ENCODE measurements at regions not wholly inside any gene's neighbourhood (a gene's known extent, or its start where the extent isn't known, plus 50 kb on each side); places are given as distances from the start of the nearest gene placed in this dataset.

DNA sequence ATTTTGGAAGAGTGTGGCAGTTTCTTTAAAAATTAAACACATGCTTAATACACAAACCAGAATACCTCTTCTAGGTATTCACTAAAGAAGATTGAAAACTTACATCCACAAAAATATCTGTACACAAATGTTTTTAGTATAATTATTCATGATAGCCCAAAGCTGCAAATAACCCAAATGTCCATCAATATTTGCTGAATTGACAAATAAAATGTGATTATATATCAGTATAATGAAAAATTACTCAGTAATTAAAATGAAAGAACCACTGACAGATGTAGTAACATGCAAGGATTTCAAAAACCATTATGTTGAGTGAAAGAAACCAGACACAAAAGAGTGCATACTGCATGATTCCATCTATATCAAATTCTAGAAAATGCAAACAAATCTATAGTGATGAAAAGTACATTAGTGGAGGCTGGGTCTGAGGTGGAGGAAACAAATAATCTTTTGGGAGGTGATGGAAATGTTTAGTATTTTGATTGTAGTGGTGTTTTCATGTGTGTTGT, 94.8 kb downstream of the QPCT start:
- no peak for TF ChIP-seq POLR2A (IDR thresholded peaks at IDR 0.05)
- TF ChIP-seq, protein P1, sequence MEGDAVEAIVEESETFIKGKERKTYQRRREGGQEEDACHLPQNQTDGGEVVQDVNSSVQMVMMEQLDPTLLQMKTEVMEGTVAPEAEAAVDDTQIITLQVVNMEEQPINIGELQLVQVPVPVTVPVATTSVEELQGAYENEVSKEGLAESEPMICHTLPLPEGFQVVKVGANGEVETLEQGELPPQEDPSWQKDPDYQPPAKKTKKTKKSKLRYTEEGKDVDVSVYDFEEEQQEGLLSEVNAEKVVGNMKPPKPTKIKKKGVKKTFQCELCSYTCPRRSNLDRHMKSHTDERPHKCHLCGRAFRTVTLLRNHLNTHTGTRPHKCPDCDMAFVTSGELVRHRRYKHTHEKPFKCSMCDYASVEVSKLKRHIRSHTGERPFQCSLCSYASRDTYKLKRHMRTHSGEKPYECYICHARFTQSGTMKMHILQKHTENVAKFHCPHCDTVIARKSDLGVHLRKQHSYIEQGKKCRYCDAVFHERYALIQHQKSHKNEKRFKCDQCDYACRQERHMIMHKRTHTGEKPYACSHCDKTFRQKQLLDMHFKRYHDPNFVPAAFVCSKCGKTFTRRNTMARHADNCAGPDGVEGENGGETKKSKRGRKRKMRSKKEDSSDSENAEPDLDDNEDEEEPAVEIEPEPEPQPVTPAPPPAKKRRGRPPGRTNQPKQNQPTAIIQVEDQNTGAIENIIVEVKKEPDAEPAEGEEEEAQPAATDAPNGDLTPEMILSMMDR (IDR thresholded peaks at IDR 0.05): no peak
